Stimulated activated CD4-positive, alpha-beta T cell treated with anti-CD3 and anti-CD28 coated beads, Interleukin-15, amount 100 ng/mL, for 1 hour (primary cell): ENCODE measurements at regions not wholly inside any gene's neighbourhood (a gene's known extent, or its start where the extent isn't known, plus 50 kb on each side); places are given as distances from the start of the nearest gene placed in this dataset.
"Not testable (repeated sequence)": the region's sequence is repeated elsewhere in the genome, so short reads cannot be mapped to it uniquely, and the experiment has no call there.

Experiments used
- DNase-seq, 2 donors: peaks; one replicate each; pipeline ENCODE4 v3.0.0-alpha.2; 2020; ENCODE audit warnings: low read depth in 1 of 2, low spot score in 1 of 2

DNA sequence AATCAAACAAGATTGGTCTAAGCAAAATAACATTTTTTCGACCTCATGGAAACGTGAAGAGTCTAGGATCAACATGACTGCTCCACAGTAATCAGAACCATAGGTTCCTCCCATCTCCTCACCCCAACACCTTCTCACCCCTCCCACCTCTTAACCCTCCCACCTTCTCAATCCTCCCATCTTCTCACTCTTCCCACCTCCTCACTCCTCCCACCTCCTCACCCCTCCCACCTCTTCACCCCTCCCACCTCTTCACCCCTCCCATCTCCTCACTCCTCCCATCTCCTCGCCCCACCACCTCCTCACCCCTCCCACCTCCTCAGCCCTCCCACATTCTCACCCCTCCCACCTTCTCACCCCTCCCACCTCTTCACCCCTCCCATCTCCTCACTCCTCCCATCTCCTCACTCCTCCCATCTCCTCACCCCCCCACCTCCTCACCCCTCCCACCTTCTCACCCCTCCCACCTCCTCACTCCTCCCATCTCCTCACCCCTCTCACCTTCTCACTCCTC is 567.4 kb downstream of the C6orf118 start:
- no peak for DNase-seq

DNA sequence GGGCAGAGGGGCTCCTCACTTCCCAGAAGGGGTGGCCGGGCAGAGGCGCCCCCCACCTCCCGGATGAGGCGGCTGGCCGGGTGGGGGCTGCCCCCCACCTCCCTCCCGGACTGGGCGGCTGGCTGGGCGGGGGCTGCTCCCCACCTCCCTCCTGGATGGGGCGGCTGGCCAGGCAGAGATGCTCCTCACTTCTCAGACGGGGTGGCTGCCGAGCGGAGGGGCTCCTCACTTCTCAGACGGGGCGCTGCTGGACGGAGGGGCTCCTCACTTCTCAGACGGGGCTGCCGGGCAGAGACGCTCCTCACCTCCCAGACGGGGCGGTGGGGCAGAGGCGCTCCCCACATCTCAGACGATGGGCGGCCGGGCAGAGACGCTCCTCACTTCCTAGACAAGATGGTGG is 573.3 kb downstream of the C6orf118 start:
- not testable (repeated sequence) for DNase-seq

DNA sequence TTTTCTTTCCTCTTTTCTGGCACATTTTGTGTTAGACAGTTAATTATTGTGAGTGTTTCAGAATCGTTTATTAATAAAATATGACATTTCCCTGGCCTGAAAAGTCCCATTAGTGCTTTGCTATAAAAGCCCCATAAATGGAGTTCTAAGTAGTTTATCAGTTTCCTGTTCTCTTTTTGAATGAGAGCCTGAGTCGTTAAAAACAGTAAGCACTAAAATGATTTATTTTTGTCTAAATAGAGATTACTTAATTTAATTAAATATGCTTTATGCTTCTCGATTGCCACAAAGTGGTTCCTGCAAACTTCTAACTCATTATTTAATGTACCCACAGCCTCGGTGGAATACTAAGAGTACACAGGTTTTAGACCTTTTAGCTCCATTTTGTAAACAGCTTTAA is 577.9 kb downstream of the C6orf118 start:
- DNase-seq = no peak

GRCh38 chr6:164721460-164721859 is 587.9 kb downstream of the C6orf118 start:
- DNase-seq = no peak

GRCh38 chr6:164700497-164700896 is 608.9 kb downstream of the C6orf118 start:
- no peak for DNase-seq

- DNase-seq = no peak
These were observed 613.5 kb downstream of the C6orf118 start for GRCh38 chr6:164695896-164696295.

DNA sequence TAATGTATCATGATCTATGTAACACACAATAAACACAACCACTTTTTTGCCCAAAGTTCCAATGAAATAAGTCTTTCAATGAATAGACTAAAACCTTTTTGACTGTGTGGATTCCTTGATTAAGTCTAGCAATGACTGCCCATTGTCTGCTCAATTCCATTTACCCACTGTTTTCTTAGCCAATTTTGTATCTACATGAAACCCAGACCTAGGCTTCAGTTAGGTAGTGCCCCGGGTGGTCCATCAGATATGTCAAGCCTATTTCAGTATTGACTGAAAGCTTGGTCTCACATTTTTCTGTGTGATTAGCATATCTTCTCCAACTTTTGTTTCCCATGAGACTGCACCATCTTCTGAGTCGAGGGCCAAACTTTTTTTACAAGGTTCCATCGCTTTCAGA is 615.0 kb downstream of the C6orf118 start:
- DNase-seq = no peak

- DNase-seq = no peak
These were observed 615.5 kb downstream of the C6orf118 start for GRCh38 chr6:164693944-164694343.

- no peak for DNase-seq
These were observed 616.5 kb downstream of the C6orf118 start for GRCh38 chr6:164692772-164693510.

DNA sequence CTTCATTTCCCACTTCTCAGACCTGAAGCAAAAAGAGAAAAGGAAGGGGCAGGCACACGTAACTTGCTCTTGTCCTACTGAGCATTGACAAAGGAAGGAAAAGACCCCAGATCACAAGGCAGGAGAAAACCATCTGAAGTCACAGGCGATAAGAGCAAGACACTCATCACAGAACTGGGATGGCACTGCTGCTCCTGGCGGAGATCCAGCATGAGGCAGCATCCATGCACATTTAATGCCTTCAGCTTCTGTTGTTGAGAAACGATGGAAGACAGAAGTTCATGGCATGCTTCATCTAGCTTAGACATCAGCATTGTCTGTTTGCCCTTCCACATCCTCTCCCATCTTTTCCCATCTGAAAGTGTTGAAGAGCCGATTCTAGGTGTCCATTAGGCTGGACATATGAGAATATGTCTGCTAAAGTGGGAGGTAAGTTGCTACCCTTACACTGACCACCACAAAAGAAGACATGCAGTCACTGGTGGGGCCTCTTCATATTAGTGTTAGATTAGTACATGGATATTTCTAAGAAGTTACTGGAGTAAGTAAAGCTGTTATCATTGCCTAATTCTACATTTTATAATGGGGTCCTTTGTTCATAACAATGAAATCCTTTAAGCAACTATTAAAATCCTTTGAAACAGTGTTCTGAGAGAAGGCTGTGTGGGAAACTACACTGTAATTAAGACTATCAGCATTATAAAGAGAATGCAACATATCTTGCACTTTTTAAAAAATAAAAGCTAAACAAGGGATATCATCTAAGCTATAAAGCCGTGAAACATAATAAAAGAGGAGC is 618.5 kb downstream of the C6orf118 start:
- no peak for DNase-seq

DNA sequence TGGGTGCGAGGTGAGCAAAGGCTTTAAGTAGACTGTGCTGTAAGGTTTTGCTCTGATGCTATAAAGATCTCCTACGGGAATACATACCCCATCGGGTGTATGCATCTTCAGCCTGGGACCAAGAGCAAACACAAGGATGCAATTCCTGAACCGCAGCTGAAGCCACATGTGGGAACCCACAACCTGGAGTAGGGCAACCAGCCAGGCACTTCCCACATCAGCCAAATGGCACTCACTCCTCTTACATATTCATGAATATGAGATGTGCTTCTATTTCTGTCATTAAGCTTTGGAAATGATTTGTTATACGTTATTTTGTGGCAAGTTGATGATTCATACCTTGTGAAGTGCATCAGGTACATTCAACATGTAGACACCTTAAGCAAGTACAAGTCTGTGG is 619.2 kb downstream of the C6orf118 start:
- DNase-seq = no peak

GRCh38 chr6:164665328-164665727 is 644.1 kb downstream of the C6orf118 start:
- no peak for DNase-seq

- no peak for DNase-seq
These were observed 645.8 kb downstream of the C6orf118 start for GRCh38 chr6:164663634-164664033.

- no peak for DNase-seq
These were observed 647.7 kb downstream of the C6orf118 start for GRCh38 chr6:164661716-164662115.

GRCh38 chr6:164660781-164661180 is 648.6 kb downstream of the C6orf118 start:
- no peak for DNase-seq

GRCh38 chr6:164640956-164641355 is 668.4 kb downstream of the C6orf118 start:
- no peak for DNase-seq

DNA sequence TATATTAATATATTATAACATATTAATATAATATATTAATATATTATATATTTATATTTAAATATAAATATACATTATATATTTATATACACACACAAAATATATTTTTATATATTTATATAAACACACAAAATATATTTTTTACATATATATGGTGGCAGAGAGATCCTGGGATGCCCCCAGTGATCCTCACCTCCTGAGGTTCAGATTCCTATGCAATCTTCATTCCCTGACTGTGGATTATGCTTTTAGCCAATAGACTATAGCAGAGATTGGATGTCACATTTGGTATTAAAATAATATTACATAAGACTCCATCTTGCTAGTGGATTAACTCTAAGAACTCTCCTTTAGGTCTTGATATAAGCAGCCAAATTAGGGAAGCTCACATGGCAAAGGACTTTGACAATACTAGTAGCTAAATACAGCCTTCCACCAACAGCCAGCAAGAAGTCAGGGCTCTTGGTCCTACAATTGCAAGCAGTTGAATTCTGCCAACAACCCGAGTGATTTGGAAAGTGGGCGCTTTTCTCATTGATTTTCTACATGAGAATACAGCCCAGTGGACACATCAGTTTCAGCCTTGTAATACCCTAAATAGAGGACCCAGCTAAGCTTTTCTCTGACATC is 681.0 kb downstream of the C6orf118 start:
- no peak for DNase-seq

- DNase-seq = no peak
These were observed 692.4 kb downstream of the C6orf118 start for GRCh38 chr6:164616917-164617524.

DNA sequence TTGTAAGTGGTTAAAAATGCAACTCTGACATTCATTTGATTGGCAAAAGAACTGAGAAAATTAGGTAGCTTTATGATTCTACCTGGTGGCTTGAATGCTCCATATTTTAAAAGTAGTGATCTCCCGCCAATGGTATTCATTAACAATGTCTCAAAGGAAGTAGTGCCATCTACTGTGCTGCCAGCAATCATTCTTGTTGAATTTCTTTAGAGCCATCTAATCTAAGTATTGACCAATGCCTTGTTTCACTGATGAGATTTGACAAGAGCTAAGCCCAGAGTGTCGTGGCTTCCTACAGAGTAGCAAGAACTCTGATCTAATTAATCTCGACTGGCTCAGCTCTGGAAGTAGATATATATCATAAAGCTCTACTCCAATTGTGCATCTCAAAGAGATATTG is 696.7 kb downstream of the C6orf118 start:
- no peak for DNase-seq

- not testable (repeated sequence) for DNase-seq
These were observed 698.5 kb downstream of the C6orf118 start for GRCh38 chr6:164610859-164611258.

- not testable (repeated sequence) for DNase-seq
These were observed 707.0 kb downstream of the C6orf118 start for GRCh38 chr6:164602415-164602814.
